RWPE2 (cell line): ENCODE measurements at regions not wholly inside any gene's neighbourhood (a gene's known extent, or its start where the extent isn't known, plus 50 kb on each side); places are given as distances from the start of the nearest gene placed in this dataset.

Experiments
- ATAC-seq: fragments of 200-7000 bp; cut with Tn5 transposase; 3 replicates; pipeline ENCODE4 v1.9.1; 2021; ENCODE audit warnings: low read depth
- DNase-seq: peaks from one replicate; pipeline ENCODE4 v3.0.0-alpha.2; 2020; ENCODE audit warnings: low spot score
- H3K27ac ChIP-seq: fragments of 450-650 bp; 2 replicates; pipeline ENCODE4 v1.5.1; 2017; ENCODE audit warnings: mild to moderate bottlenecking; ENCODE audit not compliant: poor library complexity, severe bottlenecking
- H3K27me3 ChIP-seq: fragments of 250-450 bp; sonication (Bioruptor Pico); 2 replicates; pipeline ENCODE4 v1.5.1; 2021; ENCODE audit warnings: mild to moderate bottlenecking, moderate library complexity; ENCODE audit not compliant: insufficient read depth, poor library complexity, severe bottlenecking
- H3K36me3 ChIP-seq: fragments of 250-450 bp; sonication (Bioruptor Pico); 2 replicates; pipeline ENCODE4 v1.5.1; 2020; ENCODE audit warnings: low read depth, mild to moderate bottlenecking, moderate library complexity
- H3K4me1 ChIP-seq: fragments of 250-450 bp; sonication (Bioruptor Pico); 2 replicates; pipeline ENCODE4 v1.5.1; 2021; ENCODE audit warnings: mild to moderate bottlenecking, moderate library complexity; ENCODE audit not compliant: insufficient read depth, poor library complexity, severe bottlenecking
- H3K4me3 ChIP-seq: fragments of 250-450 bp; sonication (Bioruptor Pico); 2 replicates; pipeline ENCODE4 v1.5.1; 2021; ENCODE audit warnings: mild to moderate bottlenecking, moderate library complexity; ENCODE audit not compliant: severe bottlenecking
- H3K9me3 ChIP-seq: fragments of 250-450 bp; sonication (Bioruptor Pico); 2 replicates; pipeline ENCODE4 v1.5.1; 2021; ENCODE audit warnings: mild to moderate bottlenecking, moderate library complexity; ENCODE audit not compliant: severe bottlenecking
- TF ChIP-seq, protein P1 (sequence below): fragments of 450-650 bp; IDR thresholded peaks from one replicate; pipeline ENCODE4 v1.5.1; 2017; ENCODE audit warnings: mild to moderate bottlenecking, moderate library complexity; ENCODE audit not compliant: poor library complexity, severe bottlenecking

DNA sequence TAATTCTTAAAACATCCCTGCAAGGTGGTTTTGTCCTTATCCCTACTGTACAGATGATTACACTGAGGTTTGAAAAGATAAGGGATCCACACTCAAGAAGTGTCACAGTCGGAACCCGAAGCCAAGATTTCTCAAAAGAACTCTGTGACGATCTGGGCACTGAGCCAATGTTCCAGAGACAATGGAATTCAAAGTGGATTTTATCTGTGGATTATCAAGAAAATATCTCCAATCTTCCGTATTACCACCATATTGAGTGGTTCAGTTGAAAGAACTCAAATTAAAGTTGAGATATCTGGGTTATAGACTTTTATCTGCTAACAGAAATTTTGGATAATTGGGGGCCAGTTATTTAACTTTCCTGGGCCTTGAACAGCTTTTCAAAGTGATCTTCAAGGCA is 100.0 kb upstream of the GRAMD1B start:
- Histone ChIP-seq H3K4me3 (no peak overlapping the region), H3K27me3 (no peaks in the 10 kb centered on the region), H3K36me3 (no peaks in the 10 kb centered on the region), H3K4me1 (no peaks in the 10 kb centered on the region), H3K27ac (no peak overlapping the region), H3K9me3 (no peaks in the 10 kb centered on the region)
- ATAC-seq (no peak), DNase-seq (no peak)
- TF ChIP-seq, protein P1, sequence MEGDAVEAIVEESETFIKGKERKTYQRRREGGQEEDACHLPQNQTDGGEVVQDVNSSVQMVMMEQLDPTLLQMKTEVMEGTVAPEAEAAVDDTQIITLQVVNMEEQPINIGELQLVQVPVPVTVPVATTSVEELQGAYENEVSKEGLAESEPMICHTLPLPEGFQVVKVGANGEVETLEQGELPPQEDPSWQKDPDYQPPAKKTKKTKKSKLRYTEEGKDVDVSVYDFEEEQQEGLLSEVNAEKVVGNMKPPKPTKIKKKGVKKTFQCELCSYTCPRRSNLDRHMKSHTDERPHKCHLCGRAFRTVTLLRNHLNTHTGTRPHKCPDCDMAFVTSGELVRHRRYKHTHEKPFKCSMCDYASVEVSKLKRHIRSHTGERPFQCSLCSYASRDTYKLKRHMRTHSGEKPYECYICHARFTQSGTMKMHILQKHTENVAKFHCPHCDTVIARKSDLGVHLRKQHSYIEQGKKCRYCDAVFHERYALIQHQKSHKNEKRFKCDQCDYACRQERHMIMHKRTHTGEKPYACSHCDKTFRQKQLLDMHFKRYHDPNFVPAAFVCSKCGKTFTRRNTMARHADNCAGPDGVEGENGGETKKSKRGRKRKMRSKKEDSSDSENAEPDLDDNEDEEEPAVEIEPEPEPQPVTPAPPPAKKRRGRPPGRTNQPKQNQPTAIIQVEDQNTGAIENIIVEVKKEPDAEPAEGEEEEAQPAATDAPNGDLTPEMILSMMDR = no peak

DNA sequence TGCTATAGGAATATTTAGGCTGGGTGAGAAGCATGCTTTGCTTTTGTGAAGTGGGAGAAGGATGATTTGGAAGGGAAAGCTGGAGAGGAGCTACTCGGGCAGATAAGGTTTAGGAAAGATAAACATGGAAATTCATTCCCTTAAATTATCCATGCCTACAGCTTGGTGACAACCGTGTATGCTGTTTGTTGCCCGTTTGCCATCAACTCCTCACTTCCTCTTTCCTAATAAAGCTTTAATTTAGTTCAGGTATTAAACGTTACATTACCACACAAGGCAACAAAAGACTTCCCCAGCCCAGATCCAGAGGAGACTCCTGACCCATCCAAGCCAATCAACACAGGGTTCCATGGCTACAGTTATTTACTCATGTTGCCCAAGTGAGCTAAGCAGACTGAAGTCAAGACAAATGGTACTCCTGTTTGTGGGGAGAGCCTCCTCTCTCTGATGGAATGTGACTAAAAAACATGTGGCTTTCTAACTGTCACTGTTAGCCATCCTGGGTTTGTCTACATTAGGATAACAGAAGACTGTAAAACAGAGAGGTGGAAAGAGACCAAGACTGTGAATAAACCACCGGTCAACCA is 101.7 kb upstream of the GRAMD1B start:
- Histone ChIP-seq H3K27me3 (peaks cover 9% of the 10 kb centered on the region), H3K9me3 (no peaks in the 10 kb centered on the region), H3K4me1 (no peaks in the 10 kb centered on the region), H3K36me3 (no peaks in the 10 kb centered on the region), H3K4me3 (no peak overlapping the region), H3K27ac (no peak overlapping the region)
- ATAC-seq (no peak), DNase-seq (no peak)
- TF ChIP-seq, protein P1 = no peak

DNA sequence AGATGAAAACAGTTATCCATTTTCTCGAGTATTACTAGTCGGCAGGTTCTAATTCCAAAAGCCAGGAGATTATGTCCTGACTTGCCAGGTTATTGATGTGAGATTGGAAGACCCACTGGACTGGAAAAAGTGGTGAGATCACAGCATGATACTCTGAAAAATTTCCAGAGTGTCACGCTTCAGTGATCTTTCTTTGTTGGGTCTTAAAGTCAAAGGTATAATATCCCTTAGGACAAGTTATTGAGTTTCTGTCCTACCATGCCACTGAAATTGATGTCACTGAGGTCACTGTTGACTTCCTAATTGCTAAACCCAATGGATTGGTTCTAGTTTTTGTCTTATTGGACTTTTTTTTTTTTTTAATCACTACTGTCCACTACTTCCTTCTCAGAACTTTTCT is 104.5 kb upstream of the GRAMD1B start:
- DNase-seq (no peak), ATAC-seq (no peak)
- TF ChIP-seq, protein P1 = no peak
- no peak overlapping the region for H3K4me3 ChIP-seq
- H3K36me3 ChIP-seq = no peaks in the 10 kb centered on the region
- peaks cover 12% of the 10 kb centered on the region for H3K27me3 ChIP-seq
- no peak overlapping the region for H3K27ac ChIP-seq
- H3K9me3 ChIP-seq = no peaks in the 10 kb centered on the region
- no peaks in the 10 kb centered on the region for H3K4me1 ChIP-seq

DNA sequence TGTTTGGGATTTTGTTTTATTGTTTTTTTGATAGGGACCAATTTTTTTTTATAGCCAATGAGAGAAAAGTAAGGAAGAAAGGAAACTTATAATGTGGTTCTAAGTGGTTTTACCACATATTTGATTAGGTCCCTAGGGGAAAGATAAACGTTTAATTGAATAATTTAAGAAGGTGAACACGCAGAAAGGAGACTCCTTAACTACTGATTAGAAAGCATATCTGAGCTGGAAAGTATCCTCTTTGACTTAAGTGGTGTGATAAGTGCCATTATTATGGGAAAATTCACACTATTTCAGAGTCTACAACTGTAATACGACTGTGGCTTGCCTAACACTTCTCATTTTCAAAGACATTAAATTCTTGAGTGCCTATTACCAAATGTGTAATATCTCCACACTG is 106.5 kb upstream of the GRAMD1B start:
- ATAC-seq (no peak), DNase-seq (no peak)
- Histone ChIP-seq H3K27ac (no peak overlapping the region), H3K4me3 (no peak overlapping the region), H3K4me1 (no peaks in the 10 kb centered on the region), H3K27me3 (peaks cover 12% of the 10 kb centered on the region), H3K36me3 (no peaks in the 10 kb centered on the region), H3K9me3 (no peaks in the 10 kb centered on the region)
- TF ChIP-seq, protein P1 = no peak

DNA sequence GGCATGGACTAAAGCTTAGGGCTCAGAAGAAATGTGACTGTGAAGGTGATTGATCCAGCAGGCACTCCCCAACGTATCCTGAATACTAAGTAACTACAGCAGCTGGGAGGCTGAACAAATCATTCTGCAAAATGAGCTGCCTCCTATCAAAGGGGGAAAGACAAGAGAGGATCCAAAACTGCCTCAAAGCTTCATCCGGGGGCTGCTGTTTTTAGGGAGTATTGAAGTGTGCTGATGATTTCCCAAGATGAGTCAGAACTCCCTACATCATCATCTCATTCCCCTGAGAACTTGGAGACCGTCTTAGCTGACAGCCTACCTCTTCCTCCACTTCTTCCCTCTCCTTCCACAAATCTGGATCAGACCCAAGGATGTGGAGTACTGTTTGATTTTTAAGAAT is 108.4 kb upstream of the GRAMD1B start:
- no peak for DNase-seq

More for the DNA sequence above, 108.4 kb upstream of the GRAMD1B start:
- Histone ChIP-seq H3K27ac (no peak overlapping the region), H3K36me3 (no peaks in the 10 kb centered on the region), H3K9me3 (no peaks in the 10 kb centered on the region), H3K27me3 (peaks cover 12% of the 10 kb centered on the region), H3K4me1 (no peaks in the 10 kb centered on the region), H3K4me3 (no peak overlapping the region)
- no peak for ATAC-seq
- TF ChIP-seq, protein P1 = no peak
